Parathyroid adenoma (tissue), 2 donors: ENCODE measurements at regions not wholly inside any gene's neighbourhood (a gene's known extent, or its start where the extent isn't known, plus 50 kb on each side); places are given as distances from the start of the nearest gene placed in this dataset.

ENCODE experiments used
- H2AFZ ChIP-seq: fragments of 300-600 bp; sonication (generic); one replicate; pipeline ENCODE4 v1.7.0; 2017; ENCODE audit warnings: antibody characterized with exemption, mild to moderate bottlenecking
- H3K27ac ChIP-seq: fragments of 300-600 bp; sonication (generic); one replicate; pipeline ENCODE4 v1.7.0; 2017
- H3K27me3 ChIP-seq: fragments of 300-600 bp; sonication (generic); one replicate; pipeline ENCODE4 v1.7.0; 2017; ENCODE audit warnings: low read length; ENCODE audit not compliant: control insufficient read depth, insufficient read depth
- H3K36me3 ChIP-seq: fragments of 300-600 bp; sonication (generic); one replicate; pipeline ENCODE4 v1.7.0; 2017; ENCODE audit warnings: low read length; ENCODE audit not compliant: control insufficient read depth, insufficient read depth
- H3K4me1 ChIP-seq: fragments of 300-600 bp; sonication (generic); one replicate; pipeline ENCODE4 v1.7.0; 2017; ENCODE audit warnings: control low read depth
- H3K4me2 ChIP-seq: fragments of 300-600 bp; sonication (generic); one replicate; pipeline ENCODE4 v1.7.0; 2017; ENCODE audit warnings: low read length
- H3K4me3 ChIP-seq: fragments of 300-600 bp; sonication (generic); one replicate; pipeline ENCODE4 v1.7.0; 2017; ENCODE audit warnings: low read depth, low read length
- H3K79me2 ChIP-seq: fragments of 300-600 bp; sonication (generic); one replicate; pipeline ENCODE4 v1.7.0; 2017; ENCODE audit warnings: control low read depth
- H3K9ac ChIP-seq: fragments of 300-600 bp; sonication (generic); one replicate; pipeline ENCODE4 v1.7.0; 2017; ENCODE audit warnings: mild to moderate bottlenecking
- H3K9me3 ChIP-seq: fragments of 300-600 bp; sonication (generic); one replicate; pipeline ENCODE4 v1.7.0; 2017; ENCODE audit warnings: low read length; ENCODE audit not compliant: control insufficient read depth
- TF ChIP-seq, protein P1 (sequence below): fragments of 300-600 bp; sonication (generic); IDR thresholded peaks from one replicate; pipeline ENCODE4 v1.7.0; 2017; ENCODE audit warnings: antibody characterized with exemption, mild to moderate bottlenecking
- donor health status: primary hyperparathyroidism.

DNA sequence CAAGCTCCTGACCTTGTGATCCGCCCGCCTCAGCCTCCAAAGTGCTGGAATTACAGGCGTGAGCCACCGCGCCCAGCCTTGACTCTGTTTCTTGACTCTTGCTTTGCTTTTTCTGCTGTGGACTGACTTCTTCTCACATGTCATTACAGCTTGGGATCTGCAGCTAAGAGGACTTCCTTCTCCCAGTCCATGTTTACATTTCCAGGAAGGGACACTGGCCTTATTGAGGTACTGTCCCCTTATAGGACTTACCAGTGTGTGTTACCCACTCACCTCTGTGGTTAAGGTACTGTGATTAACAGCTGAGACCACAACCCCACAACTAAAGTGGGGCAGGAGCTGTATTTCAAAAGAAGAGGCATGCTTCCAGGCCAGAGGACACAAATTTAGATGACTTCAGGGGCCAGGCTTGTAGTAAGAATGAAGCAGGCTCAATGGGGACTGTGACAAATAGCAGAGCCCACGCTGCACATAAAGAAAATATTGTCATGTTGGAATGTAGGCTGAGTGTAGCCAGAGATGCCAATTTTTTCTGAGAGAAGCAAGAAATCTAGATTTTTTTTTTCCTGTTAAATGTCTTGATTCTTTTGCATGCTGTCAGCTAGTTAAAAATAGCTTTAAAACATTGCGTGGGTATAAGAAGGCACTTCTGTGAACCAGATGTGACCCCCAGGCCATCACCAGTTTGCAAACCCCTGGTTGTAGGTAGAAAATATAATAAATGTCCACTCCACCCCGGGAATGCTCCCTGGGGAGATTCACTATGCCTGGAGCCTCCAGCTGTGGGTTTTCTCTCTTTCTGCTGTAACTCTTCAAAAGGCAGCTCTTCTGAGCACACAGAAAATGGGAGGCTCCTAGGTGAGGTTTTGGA is 75.0 kb downstream of the PTPDC1 start:
- H3K9me3 ChIP-seq, result no peaks in the 10 kb centered on the region
- H3K4me1 ChIP-seq, result peaks cover 29% of the 10 kb centered on the region
- no peaks in the 10 kb centered on the region for H3K27me3 ChIP-seq
- no peak overlapping the region for H3K4me3 ChIP-seq
- no peak overlapping the region for H3K9ac ChIP-seq
- H3K4me2 ChIP-seq, result no peak overlapping the region
- H3K79me2 ChIP-seq, result no peaks in the 10 kb centered on the region
- TF ChIP-seq, protein P1, sequence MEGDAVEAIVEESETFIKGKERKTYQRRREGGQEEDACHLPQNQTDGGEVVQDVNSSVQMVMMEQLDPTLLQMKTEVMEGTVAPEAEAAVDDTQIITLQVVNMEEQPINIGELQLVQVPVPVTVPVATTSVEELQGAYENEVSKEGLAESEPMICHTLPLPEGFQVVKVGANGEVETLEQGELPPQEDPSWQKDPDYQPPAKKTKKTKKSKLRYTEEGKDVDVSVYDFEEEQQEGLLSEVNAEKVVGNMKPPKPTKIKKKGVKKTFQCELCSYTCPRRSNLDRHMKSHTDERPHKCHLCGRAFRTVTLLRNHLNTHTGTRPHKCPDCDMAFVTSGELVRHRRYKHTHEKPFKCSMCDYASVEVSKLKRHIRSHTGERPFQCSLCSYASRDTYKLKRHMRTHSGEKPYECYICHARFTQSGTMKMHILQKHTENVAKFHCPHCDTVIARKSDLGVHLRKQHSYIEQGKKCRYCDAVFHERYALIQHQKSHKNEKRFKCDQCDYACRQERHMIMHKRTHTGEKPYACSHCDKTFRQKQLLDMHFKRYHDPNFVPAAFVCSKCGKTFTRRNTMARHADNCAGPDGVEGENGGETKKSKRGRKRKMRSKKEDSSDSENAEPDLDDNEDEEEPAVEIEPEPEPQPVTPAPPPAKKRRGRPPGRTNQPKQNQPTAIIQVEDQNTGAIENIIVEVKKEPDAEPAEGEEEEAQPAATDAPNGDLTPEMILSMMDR, result no peak
- no peak overlapping the region for H3K27ac ChIP-seq
- no peaks in the 10 kb centered on the region for H3K36me3 ChIP-seq
- peak overlapping the region; percentile 53 for H2AFZ ChIP-seq

DNA sequence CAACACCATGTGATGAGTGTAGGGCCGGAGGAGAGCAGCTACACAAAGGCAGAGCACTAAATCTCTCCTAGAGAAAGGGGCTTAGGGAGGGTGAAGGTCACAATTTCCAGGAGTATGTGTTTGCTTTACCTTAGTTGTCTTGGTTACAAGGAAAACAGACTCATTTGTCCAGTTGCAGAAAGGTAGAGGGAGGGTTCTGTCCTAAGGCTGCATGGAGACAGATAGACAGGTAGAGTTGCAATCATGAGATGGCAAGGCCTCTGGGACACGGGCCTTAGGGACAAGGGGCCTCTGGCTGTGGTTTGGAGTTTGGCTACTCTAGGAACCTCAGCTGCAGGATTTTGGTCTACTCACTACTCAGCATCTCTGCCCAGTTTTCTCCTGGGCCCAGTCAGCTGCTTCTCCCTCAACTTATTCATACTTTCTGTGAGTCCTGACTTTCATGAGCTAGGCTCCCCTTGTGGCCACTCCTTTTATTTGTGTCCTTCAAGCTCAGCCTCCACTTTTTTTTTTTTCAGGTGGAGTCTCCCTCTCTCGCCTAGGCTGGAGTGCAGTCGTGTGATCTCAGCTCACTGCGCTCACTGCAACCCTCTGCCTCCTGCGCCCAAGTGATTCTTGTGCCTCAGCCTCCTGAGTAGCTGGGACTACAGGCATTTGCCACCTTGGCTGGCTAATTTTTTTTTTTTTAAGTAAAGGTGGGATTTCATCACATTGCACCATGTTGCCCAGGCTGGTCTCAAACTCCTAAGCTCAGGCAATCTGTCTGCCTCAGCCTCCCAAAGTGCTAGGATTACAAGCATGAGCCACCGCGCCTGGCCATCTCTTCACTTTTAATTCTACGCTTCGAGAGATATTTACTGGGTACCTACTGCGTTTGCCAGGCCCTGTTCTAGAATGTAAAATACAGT is 76.6 kb downstream of the PTPDC1 start:
- H3K9me3 ChIP-seq, result no peaks in the 10 kb centered on the region
- peak overlapping the region; percentile 41 for H3K27ac ChIP-seq
- H3K4me3 ChIP-seq, result no peak overlapping the region
- no peak overlapping the region for H3K4me2 ChIP-seq
- no peaks in the 10 kb centered on the region for H3K79me2 ChIP-seq
- TF ChIP-seq, protein P1, result no peak
- no peaks in the 10 kb centered on the region for H3K27me3 ChIP-seq
- no peak overlapping the region for H3K9ac ChIP-seq
- no peaks in the 10 kb centered on the region for H3K36me3 ChIP-seq
- peaks cover 29% of the 10 kb centered on the region for H3K4me1 ChIP-seq
- H2AFZ ChIP-seq, result peak overlapping the region; percentile 29

DNA sequence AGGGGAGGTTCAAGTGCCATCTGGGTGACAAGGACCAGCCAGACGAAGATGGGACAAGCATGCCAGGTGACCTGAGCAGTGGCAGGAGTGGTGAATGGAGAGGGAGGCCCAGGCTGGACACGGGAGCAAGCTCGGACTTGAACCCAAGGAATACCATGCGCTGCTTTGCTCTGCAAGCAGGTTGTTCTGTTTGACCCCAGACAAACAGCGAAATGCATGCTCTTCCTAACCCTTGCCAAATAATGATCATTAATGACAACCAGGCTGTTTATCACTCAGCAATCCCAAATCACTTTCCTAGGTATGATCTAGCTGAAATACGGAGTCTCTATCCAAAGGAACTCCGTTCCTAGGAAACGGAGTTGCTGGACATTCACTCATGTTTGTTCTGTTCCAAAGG is 77.4 kb downstream of the PTPDC1 start:
- Histone ChIP-seq H3K4me1 (peaks cover 25% of the 10 kb centered on the region), H3K79me2 (no peaks in the 10 kb centered on the region), H3K27me3 (no peaks in the 10 kb centered on the region), H3K4me3 (no peak overlapping the region), H3K36me3 (no peaks in the 10 kb centered on the region), H3K4me2 (no peak overlapping the region), H3K9ac (no peak overlapping the region), H3K27ac (peak overlapping the region; percentile 41), H2AFZ (peak overlapping the region; percentile 29), H3K9me3 (no peaks in the 10 kb centered on the region)
- TF ChIP-seq, protein P1, result no peak

DNA sequence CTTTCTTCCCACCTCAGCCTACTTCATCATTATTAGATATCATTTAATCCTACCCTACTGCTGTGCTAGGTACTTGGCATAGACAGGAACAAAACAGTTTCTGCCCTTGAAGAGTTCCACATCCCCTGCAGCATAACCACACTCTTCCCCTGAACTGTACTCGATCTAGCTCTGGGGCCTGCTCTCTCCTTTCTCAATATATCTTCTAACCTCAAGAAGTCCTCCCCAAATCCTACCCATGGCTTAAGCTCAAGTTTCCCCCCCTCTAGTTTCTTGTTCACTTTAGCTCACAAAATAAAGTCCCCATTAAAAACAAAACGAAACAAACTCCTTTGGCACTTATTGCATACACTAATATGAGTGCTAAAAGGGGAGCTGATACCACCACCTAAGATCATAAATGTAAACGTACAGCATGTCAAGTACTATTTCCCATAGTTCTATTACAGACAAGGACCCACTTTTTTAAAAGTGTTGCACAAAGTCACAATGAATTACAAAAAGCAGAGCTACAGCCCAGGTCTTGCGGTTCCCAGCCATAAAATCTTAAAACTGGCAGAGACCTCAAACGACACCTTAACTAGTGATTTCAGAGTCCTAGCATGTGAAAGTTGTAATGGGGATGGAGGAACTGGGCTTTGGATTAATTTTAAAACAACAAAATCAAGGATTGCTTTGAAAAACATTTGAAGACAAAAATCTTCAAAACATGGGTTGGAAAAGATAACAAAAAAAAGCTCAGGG is 80.7 kb downstream of the PTPDC1 start:
- Histone ChIP-seq H3K9ac (no peak overlapping the region), H3K36me3 (no peaks in the 10 kb centered on the region), H2AFZ (peak overlapping the region; percentile 9), H3K79me2 (peaks cover 4% of the 10 kb centered on the region), H3K27me3 (no peaks in the 10 kb centered on the region), H3K4me1 (peaks cover 17% of the 10 kb centered on the region), H3K9me3 (no peaks in the 10 kb centered on the region), H3K4me3 (peak overlapping the region; percentile 98), H3K27ac (peak overlapping the region; percentile 80), H3K4me2 (peak overlapping the region; percentile 52)
- TF ChIP-seq, protein P1, result no peak
